GM19239 (cell line): ENCODE measurements at regions not wholly inside any gene's neighbourhood (a gene's known extent, or its start where the extent isn't known, plus 50 kb on each side); places are given as distances from the start of the nearest gene placed in this dataset.

Source experiments
- DNase-seq: peaks from one replicate; pipeline ENCODE4 v3.0.0; 2011; ENCODE audit warnings: low spot score; ENCODE audit not compliant: insufficient read length
- FAIRE-seq: peaks from 2 replicates; lab custom pipeline; 2011; peaks lifted over from hg19 to GRCh38; lab: Jason Lieb, UNC

- no peak for DNase-seq
- FAIRE-seq: no peak
Measured at GRCh38 chr22:44580176-44581095, 82.4 kb upstream of the RTL6 start.

GRCh38 chr22:44578516-44579230, 80.6 kb upstream of the RTL6 start:
- DNase-seq: no peak
- FAIRE-seq: no peak

- no peak for FAIRE-seq
- DNase-seq: no peak
Measured at GRCh38 chr22:44578110-44578457, 80.1 kb upstream of the RTL6 start.

GRCh38 chr22:44577391-44578109, 79.5 kb upstream of the RTL6 start:
- no peak for FAIRE-seq
- no peak for DNase-seq

GRCh38 chr22:44576311-44577260, 78.6 kb upstream of the RTL6 start:
- DNase-seq (no peak), FAIRE-seq (no peak)

- no peak for DNase-seq
- no peak for FAIRE-seq
Measured at GRCh38 chr22:44575381-44576268, 77.6 kb upstream of the RTL6 start.

GRCh38 chr22:44574640-44575380, 76.8 kb upstream of the RTL6 start:
- FAIRE-seq: no peak
- no peak for DNase-seq

GRCh38 chr22:44574057-44574639, 76.1 kb upstream of the RTL6 start:
- no peak for DNase-seq
- FAIRE-seq: no peak

GRCh38 chr22:44573451-44573850, 75.4 kb upstream of the RTL6 start:
- no peak for FAIRE-seq
- DNase-seq: no peak

- DNase-seq (no peak), FAIRE-seq (no peak)
Measured at GRCh38 chr22:44572414-44573207, 74.6 kb upstream of the RTL6 start.

- DNase-seq (no peak), FAIRE-seq (no peak)
Measured at GRCh38 chr22:44571566-44572413, 73.8 kb upstream of the RTL6 start.

GRCh38 chr22:44570476-44571445, 72.7 kb upstream of the RTL6 start:
- DNase-seq (no peak), FAIRE-seq (no peak)

- no peak for FAIRE-seq
- DNase-seq: no peak
Measured at GRCh38 chr22:44569561-44569991, 71.5 kb upstream of the RTL6 start.

GRCh38 chr22:44567846-44568493, 69.9 kb upstream of the RTL6 start:
- no peak for DNase-seq
- FAIRE-seq: peak; percentile 54
